NCI-H2227 treated with DMSO at 0.1 percent for 48 hours (cell line): ENCODE measurements at regions not wholly inside any gene's neighbourhood (a gene's known extent, or its start where the extent isn't known, plus 50 kb on each side); places are given as distances from the start of the nearest gene placed in this dataset.
"Not testable (repeated sequence)": the region's sequence is repeated elsewhere in the genome, so short reads cannot be mapped to it uniquely, and the experiment has no call there.

Source experiments
- DNase-seq: peaks from one replicate; lab custom pipeline; 2025; lab: John Stamatoyannopoulos, UW

DNA sequence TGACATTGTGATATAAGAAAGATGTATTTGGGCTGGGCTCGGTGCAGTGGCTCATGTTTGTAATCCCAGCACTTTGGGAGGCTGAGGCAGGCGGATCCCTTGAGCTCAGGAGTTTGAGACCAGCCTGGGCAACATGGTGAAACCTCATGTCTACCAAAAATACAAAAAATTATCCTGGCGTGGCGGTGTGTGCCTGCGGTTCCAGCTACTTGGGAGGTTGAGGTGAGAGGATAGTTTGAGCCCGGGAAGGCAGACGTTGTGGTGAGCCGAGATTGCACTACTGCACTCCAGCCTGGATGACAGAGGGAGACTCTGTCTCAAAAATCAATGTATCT lies 201.9 kb downstream of the SEC14L1 start:
- not testable (repeated sequence) for DNase-seq

DNA sequence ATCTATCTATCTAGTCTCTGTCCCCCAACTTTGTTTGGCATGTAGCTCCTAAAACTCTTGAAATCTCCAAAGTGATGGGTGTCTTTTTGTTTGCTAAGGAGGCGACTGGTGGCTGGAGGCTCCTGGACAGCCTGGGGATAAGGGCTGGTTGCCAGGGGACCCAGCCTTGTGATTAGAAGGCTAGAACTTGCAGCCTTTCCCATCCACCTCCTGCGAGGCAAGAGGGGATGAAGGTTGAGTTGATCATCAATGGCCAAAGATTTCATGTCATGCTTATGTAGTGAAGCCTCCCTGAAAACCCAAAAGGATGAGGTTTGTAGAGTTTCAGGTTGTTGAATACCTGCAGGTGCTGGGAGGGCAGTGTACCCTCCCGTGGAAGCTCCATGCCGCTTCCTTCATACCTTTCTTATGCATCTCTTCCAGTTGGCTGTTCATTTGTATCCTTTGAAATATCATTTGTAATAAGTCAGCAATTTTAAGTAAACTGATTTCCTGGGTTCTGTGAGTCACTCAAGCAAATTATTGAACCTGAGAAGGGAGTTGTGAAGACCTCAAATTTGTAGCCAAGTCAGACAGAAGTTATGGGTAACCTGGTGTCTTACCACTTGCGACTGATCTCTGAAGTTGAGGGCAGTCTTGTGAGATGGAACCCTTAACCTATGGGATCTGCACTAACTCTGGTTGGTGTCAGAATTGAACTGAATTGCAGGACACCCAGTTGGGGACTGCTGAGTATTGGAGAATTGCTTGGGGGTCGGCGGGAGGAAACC lies 202.4 kb downstream of the SEC14L1 start:
- DNase-seq, result no peak

DNA sequence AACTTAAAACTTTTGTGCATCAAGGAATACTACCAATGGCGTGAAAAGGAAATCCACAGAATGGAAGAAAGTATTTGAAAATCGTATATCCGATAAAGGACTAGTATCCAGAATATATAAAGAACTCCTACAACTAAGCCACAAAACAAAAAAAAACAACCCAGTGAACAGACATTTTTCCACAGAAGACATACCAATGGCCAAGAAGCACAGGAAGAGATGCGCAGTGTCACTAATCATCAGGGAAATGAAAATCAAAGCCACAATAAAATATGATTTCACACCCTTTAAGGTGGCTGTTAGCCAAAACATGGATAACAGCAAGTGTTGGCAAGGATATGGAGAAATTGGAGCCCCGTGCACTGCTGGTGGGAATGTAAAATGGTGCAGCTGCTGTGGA lies 203.3 kb downstream of the SEC14L1 start:
- DNase-seq, result no peak

DNA sequence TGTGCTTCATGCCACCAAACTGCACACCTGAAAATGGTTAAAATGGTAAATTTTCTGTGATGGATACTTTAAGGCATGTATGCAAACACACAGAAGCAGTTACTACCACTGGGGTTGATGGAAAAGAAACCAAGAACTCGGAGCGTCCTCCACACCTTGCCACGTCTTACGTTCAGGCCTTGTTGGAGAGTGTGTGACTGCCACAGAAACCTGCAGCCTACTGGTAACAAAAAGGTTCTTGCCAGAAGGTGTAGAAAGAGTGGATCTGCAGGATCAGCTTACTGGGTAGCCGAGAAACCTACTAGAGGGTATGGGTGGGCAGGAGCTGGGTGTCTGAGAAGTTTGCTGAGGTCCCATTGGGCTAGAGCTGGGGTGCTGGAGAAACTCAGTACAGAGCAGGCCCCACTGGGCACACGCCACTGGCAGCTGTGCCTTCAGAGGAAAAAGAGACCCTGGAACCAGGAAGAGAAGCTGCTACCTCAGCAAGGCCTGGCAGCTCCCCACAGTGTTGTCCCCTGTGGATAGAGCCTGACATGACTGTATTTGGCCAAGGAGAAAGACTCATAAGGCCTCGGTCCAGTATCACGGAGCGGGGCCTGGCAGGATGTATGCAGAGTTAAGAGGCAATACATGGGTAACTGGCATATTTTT lies 204.6 kb downstream of the SEC14L1 start:
- no peak for DNase-seq

DNA sequence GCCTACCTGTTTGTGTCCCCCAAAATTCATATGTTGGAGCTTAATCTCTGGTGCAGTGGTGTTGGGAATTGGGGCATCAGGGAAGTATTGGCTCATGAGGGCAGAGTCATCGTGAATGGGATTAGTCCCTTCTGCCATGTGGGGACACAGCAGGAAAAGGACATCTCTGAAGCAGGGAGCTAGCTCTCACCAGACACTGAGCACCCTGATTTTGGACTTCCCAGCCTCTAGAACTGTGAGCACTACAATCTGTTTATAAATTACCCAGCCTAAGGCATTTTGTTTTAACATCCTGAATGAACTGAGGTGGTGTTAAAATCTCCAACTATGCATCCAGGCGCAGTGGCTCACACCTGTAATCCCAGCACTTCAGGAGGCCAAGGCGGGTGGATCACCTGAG lies 206.0 kb downstream of the SEC14L1 start:
- DNase-seq, result no peak

DNA sequence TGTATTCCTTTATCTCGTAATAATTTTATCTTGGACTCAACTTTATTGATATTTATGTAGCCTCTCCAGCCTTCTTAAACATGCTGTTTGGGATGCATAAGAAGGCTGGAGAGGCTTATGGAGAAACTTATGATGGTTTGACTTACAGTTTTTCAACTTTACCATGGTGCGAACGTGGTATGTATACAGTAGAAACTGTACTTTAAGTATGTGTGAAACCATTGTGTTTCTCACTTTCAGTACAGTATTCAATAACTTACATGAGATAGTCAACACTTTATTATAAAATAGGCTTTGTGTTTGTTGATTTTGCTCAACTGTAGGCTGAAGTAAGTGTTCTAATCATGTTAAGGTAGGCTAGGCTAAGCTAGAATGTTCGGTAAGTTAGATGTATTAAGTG lies 206.8 kb downstream of the SEC14L1 start:
- DNase-seq, result no peak

DNA sequence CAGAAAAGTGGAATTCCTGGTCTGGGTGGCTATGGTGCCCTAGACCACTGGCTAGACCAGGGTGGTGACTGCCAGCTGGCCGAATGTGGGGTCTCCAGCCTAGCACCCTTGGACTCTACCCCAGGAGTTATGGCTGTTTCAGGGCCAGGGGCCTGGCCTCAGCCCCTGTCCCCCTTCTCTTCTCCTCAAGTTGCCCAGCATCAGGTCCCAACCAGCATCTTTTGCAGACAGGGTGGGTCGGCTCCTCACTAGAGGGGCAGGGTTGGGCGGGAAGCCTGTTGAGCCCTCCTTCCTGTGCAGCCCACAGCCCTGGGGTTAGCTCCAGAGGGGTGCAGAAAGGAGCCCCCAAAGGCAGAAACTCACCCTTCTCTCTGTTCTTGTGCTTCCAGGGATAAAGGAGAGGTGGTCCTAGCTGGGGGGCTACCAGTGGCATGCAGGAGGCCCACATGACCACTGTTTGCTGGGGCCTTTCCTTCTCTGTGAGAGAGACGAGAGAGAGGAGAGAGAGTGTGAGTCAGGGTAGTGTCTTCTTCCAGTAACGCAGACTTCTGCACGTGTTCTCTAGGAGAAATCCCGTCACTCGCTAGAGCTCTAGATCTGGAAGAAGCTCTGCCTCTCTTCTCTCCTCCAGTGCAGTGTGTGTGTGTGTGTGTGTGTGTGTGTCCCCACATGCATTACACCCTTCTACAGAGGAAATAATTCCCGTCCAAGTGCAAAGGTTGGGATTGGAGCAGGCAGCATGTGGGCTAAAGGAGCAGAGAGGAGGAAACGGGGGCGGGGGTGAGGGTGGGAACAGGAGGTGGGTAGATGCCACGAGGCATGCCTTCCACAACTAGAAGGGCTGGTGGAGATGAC lies 209.4 kb downstream of the SEC14L1 start:
- DNase-seq, result no peak

DNA sequence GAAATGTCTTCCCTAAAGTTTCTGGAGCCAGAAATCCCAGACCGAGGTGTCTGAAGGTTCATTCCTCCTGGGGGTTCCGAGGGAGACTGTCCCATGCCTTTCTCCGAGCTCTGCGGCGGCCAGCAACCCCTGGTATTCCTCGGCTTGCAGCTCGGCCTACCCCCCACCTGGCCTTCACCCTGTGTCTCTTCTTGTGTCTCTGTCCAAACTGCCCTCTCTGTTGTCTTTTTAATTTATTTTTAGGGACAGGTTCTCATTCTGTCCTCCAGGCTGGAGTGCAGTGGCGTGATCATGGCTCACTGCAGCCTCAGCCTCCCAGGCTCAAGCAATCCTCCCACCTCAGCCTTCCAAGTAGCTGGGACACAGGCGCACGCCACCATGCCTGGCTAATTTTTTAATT lies 211.7 kb downstream of the SEC14L1 start:
- DNase-seq, result no peak

DNA sequence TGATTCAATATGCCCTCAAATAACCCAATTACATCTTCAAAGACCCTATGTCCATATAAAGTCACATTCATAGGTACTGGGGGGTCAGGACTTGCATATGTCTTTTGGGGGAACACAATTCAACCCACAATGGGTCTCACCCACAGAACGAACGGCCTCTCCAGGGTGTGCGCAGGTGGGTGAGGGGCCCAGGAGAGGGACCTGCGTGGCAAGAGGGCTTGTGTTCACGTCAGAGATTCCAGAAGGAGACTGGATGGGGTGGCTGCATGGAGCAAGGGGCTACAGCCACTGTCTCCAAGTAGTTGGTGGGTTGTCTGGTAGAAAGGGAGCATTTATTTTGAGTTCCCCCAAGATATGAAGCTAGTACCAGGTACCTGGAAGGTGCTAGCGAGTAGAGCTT lies 212.2 kb downstream of the SEC14L1 start:
- DNase-seq, result no peak

DNA sequence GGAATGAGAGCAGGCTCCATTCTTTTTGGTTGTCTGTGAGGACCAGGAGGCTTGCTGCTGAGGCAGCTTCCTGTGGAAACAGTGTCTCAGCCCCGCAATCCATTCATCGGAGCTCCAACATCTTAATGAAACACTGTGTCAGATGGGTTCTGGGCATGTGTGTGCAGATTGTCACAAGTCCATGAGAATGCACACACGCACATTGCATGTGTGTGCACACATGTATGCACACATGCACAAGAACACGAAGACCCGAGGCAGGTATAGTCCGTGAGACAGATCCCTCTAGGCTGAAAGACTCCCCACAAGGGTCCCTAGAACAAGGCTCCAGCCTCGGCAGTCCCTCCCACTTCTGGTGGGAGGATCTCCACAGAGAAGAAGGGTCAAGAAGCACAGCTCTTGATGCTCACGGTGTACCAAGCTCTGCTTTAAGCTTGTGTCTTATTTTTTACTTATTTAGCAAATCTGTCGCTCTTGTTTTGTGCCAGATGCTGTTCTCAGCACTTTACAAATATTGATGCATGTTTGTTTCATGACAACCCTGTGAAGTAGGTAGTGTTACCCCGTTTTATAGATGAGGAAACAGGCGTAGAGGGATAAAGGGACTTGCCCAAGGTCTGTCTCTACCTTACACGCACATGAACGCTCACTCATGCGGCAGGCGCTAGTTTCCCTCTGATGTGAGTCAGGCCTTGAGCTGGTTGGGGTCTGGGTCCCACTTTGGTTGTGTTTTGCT lies 213.1 kb downstream of the SEC14L1 start:
- DNase-seq, result no peak

DNA sequence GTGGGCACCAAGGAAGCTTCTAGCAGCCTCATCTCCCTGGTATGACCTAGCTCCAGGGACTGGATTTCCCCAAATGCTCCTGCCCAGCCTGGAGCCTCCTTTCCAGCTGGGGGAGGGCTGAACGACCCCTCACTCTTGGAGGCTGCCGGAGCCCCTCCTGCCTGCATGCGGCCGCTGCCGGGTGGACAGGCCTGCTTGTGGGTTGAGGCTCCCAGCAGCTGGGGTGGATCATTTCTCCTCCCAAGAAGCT lies 213.6 kb downstream of the SEC14L1 start:
- DNase-seq, result no peak

DNA sequence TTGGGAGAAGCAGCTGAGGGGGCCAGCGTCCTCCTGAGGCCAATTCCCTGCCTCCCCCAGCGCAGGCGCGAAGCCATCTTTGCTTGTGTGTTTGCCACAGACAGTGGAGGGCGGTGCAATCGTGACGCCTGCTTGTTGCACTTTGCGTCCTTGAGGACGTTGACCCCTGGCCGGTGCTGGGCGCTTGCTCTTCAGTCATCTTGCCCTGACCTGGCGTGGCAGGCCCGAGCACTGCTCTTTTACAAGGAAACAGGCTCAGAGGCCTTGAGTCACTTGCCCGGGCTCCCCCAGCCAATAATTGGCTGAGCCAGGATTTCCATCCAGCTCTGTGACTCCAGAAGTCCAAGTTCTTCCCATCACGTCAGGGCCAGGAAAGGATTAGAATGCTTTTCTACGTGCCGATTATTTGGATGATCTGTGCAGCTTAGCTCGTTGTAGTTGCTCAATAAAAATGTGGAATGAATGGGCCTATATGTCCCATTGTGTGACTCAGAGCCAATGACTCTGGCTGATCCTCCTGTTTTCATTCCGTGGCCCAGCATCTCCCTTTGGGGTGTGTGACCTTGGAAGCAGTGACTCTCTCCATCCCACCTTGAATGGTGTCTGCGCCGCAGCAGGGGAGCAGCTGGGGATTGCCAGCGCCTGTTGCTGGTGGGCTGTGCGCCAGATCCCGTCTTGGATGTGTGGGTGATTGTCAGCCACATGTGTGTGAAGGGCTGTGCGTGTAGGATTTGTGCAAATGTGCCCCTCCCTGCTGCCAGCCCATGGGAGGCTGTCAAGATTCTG lies 214.1 kb downstream of the SEC14L1 start:
- DNase-seq, result no peak

DNA sequence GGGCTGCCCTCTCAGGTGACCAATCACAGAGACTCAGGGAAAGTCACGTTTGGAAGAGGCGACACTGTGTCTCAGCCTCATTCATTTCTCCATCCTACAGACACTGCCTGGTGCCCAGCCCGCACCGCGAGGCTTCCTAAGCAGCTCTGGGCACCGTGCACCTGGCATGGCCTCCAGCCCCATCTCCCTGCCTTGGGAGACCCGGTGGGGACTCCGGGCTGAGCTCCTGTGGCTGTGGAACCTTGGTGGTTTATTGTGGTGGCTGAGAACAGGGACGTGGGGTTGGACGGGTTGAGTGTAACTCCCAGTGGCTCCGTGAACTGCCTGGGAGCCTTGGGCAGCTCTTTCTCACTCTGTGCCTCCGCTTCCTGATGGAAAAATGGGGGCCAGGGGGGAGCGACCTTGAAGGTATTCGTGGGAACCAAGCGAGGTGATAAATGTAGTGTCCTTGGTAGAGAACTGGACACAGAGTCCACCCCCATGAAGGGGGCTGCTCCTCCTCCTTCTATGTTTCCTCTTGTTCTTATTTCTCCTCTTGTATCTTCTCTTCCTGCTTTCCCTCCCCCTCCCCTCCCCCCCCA lies 215.4 kb downstream of the SEC14L1 start:
- DNase-seq, result no peak

DNA sequence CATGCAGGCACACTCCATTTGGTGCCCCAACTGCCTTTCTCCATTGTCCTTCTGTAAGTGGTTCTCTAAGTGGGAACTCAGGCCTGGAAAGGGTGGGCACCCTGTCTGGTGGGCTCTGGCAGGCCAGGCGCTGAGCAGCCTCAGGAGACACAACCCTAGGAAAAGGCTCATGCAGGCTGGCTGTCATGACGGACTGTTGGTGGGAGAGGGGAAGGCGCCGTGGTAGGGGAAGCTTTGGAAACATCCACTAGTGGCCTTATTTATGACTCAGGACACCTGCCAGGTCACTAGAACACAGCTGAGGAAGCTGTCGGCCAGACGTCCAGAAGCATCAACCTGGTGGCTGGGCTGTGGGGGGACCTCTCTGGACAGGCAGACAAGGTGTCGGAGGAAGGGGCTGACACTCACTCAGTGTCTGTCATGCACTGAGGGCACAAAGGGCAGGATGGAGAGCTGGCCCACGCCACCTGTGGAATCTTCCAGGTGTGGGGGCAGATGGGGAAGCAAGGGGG lies 216.0 kb downstream of the SEC14L1 start:
- DNase-seq, result no peak

DNA sequence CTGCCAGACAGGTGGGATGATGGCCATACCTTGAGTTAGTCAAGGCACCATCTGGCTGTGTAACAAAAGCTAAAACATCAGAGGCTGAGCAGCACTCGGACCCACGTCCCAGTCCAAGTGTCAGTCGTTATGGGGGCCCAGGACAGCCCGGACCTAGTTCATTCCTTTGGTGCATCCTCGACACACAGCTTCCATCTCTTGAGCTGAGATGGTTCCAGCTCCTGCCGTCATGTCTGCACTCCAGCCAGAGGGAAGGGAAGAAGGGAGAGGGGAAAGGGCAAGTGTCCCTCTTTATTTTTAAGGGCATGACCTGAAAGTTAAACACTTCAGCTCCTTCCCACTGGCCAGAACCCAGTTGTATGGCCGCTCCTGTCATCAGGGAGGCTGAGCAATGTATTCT lies 218.0 kb downstream of the SEC14L1 start:
- no peak for DNase-seq

DNA sequence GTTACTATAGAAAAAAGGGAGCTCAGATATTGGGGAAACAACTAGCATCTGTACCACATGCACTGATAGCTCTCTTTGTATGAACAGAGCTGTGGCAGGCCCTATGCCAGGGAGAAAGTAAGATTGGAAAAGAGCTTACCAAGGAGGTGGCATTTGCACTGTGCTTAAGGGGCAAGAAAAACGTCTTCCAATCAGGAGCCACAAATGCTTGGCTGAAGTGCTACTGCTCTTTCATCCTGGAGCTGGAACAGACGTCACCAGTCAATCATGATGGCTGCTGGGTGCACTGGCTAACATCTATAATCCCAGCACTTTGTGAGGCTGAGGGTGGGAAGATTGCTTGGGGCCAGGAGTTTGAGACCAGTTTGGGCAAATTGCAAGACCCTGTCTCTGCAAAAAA lies 218.5 kb downstream of the SEC14L1 start:
- no peak for DNase-seq

DNA sequence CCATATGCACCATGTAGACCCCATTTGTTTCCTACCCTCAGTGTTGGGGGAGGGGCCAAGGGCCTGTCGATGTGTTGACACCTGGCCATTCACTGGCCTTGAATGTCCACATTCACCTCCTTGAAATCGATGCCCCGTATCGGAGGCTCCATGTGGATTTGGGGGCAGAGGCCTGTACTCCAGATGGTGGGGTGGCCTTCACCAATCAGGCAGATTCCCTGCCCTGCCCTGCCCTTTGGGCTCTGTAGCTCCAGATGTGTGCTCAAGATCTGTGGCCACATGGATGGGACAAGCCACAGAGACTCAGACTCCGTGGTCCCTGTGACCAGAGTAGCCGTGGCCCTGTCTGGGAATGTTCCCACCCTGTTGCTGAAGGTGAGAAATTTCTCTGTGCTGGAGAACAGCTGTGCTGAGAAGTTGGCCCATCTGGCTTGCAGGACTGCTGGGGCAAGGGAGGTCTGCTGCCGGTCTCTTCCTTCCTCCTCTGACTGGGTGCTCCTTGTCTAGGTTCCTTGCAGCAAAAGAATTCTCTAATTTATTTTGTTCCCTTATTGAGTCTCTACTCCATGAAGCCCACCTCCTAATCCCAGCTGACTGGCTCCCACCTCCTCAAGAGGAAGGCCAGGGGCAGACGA lies 221.3 kb downstream of the SEC14L1 start:
- DNase-seq, result no peak

DNA sequence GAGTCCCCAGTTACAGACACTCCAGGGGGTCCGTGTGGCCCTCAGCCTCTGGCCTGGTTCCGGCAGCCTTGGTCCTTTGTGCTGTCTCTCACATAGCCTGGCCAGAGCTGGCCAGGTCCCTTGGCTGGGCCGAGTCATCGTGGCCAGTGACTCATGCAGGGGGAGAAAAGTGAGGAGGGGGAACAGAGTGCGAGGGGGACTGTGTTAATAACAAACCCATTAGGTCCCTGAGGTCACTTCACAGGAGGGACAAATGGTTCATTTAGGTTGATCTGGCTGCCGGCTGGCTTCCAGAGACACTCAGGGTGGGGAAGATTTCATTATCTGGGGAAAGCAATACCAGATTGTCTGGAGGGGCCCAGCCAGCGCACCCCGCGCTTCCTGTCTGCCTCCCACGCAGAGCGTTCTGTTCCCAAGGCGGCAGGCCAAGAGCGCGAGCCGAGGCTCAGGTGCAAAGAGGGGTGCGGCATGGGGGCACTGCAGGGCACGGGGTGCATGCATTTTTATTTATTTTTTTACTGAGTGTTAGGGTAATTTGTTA lies 223.1 kb downstream of the SEC14L1 start:
- DNase-seq, result no peak

DNA sequence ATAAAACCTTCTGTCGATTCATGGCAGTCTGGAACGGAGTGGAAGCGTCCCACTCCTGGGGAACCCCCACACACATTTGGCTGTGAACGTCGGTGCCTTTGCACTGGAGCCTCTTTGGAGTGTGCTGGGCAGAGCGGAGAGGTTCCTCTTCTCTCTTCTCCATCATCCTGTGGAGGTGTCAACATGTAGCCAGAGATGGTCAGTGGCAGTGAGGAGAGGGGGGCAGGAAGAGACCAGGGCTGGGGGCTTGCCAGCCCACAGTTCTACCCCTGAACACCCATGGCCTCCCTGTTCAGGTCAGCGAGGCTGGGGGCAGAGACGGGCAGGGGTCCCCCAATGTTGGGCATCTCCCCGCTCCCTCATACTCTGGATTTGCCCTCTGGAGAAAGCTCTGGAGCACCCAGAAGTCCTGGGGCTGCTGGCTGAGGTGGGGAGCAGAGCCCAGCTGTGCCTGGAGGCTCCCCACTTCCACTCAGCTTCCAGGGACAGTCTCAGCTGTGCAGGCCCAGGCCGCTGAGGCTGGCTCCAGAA lies 223.7 kb downstream of the SEC14L1 start:
- DNase-seq, result no peak

DNA sequence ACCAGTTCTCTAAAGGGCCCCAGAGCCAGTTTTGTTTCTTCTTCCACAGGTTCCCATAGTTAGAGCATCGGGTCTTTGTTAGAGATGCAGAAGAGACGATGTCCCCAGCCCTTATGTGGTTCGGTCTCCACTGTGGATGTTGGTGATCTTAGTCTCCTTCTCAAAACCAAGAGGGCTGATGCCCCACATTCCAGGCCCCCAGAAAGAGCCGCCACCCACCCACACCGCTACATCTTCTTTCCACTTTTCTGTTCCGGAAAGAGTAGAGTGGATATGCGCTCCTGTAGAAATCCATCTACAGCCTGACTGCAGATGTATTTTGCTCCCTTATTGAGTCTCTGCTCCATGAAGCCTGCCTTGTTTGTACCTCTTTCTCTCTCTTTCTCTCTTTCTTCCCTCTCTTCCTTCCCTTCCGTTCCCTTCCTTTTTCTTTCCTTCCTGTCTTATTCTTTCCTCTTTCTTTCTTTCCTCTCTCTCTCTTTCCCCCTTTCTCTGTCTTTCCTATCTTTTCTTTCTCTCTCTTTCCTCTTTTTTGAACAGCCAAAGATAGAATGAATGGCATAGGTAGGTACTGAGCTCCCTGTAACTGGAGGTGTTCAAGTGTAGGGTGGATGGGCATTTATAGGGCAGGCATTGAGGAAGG lies 224.3 kb downstream of the SEC14L1 start:
- no peak for DNase-seq
